ENCODE measurements at regions not wholly inside any gene's neighbourhood (a gene's known extent, or its start where the extent isn't known, plus 50 kb on each side); places are given as distances from the start of the nearest gene placed in this dataset.

GRCh38 chr4:137707626-137708025 is 175.3 kb upstream of the PCDH18 start:
- H3K36me3 ChIP-seq (ENCODE audit: control insufficient read depth, insufficient read depth, low read length): no peaks in the 10 kb centered on the region
- peak; percentile 57 for DNase-seq (ENCODE audit: low read depth)
- no peak for FAIRE-seq
- no peaks in the 10 kb centered on the region for H3K27me3 ChIP-seq (ENCODE audit: control insufficient read depth, insufficient read depth, low read length)
- TF ChIP-seq CTCF (IDR thresholded peaks at IDR 0.05; ENCODE audit: insufficient read depth, low read length, severe bottlenecking): no peak
- no peak overlapping the region for H3K4me3 ChIP-seq (ENCODE audit: low read depth, low read length)

- H3K4me3 ChIP-seq (ENCODE audit: low read depth, low read length): no peak overlapping the region
- FAIRE-seq (no peak), DNase-seq (ENCODE audit: low read depth) (no peak)
- H3K27me3 ChIP-seq (ENCODE audit: control insufficient read depth, insufficient read depth, low read length): no peaks in the 10 kb centered on the region
- no peaks in the 10 kb centered on the region for H3K36me3 ChIP-seq (ENCODE audit: control insufficient read depth, insufficient read depth, low read length)
- TF ChIP-seq CTCF (IDR thresholded peaks at IDR 0.05; ENCODE audit: insufficient read depth, low read length, severe bottlenecking): no peak
These were observed 174.9 kb upstream of the PCDH18 start for GRCh38 chr4:137707102-137707620.

- H3K36me3 ChIP-seq (ENCODE audit: control insufficient read depth, insufficient read depth, low read length): no peaks in the 10 kb centered on the region
- H3K4me3 ChIP-seq (ENCODE audit: low read depth, low read length): no peak overlapping the region
- FAIRE-seq: no peak
- H3K27me3 ChIP-seq (ENCODE audit: control insufficient read depth, insufficient read depth, low read length): no peaks in the 10 kb centered on the region
- peak; percentile 10 for DNase-seq (ENCODE audit: low read depth)
- no peak for TF ChIP-seq CTCF (IDR thresholded peaks at IDR 0.05; ENCODE audit: insufficient read depth, low read length, severe bottlenecking)
These were observed 173.0 kb upstream of the PCDH18 start for GRCh38 chr4:137705171-137705783.

GRCh38 chr4:137703195-137703594 is 170.9 kb upstream of the PCDH18 start:
- Histone ChIP-seq H3K4me3 (ENCODE audit: low read depth, low read length) (no peak overlapping the region), H3K27me3 (ENCODE audit: control insufficient read depth, insufficient read depth, low read length) (no peaks in the 10 kb centered on the region), H3K36me3 (ENCODE audit: control insufficient read depth, insufficient read depth, low read length) (no peaks in the 10 kb centered on the region)
- FAIRE-seq (no peak), DNase-seq (ENCODE audit: low read depth) (no peak)
- no peak for TF ChIP-seq CTCF (IDR thresholded peaks at IDR 0.05; ENCODE audit: insufficient read depth, low read length, severe bottlenecking)

GRCh38 chr4:137702512-137702911 is 170.2 kb upstream of the PCDH18 start:
- FAIRE-seq (no peak), DNase-seq (ENCODE audit: low read depth) (no peak)
- Histone ChIP-seq H3K4me3 (ENCODE audit: low read depth, low read length) (no peak overlapping the region), H3K27me3 (ENCODE audit: control insufficient read depth, insufficient read depth, low read length) (no peaks in the 10 kb centered on the region), H3K36me3 (ENCODE audit: control insufficient read depth, insufficient read depth, low read length) (no peaks in the 10 kb centered on the region)
- no peak for TF ChIP-seq CTCF (IDR thresholded peaks at IDR 0.05; ENCODE audit: insufficient read depth, low read length, severe bottlenecking)

GRCh38 chr4:137701401-137701800 is 169.1 kb upstream of the PCDH18 start:
- no peak overlapping the region for H3K4me3 ChIP-seq (ENCODE audit: low read depth, low read length)
- no peaks in the 10 kb centered on the region for H3K27me3 ChIP-seq (ENCODE audit: control insufficient read depth, insufficient read depth, low read length)
- DNase-seq (ENCODE audit: low read depth) (no peak), FAIRE-seq (peak; percentile 7)
- no peak for TF ChIP-seq CTCF (IDR thresholded peaks at IDR 0.05; ENCODE audit: insufficient read depth, low read length, severe bottlenecking)
- H3K36me3 ChIP-seq (ENCODE audit: control insufficient read depth, insufficient read depth, low read length): no peaks in the 10 kb centered on the region

All from bronchial epithelial cell (primary cell).